GM10266 (cell line): ENCODE measurements at regions not wholly inside any gene's neighbourhood (a gene's known extent, or its start where the extent isn't known, plus 50 kb on each side); places are given as distances from the start of the nearest gene placed in this dataset.

ENCODE experiments used
- DNase-seq: peaks from one replicate; pipeline ENCODE4 v3.0.0; 2012; ENCODE audit errors: extremely low spot score
- CTCF ChIP-seq: IDR thresholded peaks from 2 replicates; pipeline ENCODE4 v1.5.1; 2012; ENCODE audit warnings: mild to moderate bottlenecking, low read depth; ENCODE audit not compliant: control insufficient read depth, insufficient read depth; ENCODE audit errors: missing control alignments

- no peak for DNase-seq
- no peak for TF ChIP-seq CTCF
These were observed 368.6 kb downstream of the INHBA start for GRCh38 chr7:41334071-41334862.

DNA sequence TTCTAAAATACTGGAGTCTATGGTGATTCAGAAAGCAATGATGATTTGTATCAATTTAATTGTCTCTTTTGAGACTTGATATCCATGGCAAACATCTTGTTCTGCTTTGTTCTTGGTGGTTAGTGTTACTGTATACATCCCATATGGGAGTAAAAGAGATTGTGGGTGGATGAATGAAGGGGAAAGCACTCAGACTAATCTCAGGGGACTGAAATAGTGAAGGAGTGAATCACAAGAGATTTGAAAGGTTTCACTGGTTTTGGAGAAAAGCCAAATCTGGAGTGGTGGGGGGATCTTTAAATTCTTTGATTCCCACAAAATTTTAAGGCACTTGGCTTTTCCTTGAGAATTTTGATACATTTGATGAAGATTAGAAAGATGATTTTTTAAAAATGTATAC lies 369.4 kb downstream of the INHBA start:
- no peak for DNase-seq
- no peak for TF ChIP-seq CTCF

DNA sequence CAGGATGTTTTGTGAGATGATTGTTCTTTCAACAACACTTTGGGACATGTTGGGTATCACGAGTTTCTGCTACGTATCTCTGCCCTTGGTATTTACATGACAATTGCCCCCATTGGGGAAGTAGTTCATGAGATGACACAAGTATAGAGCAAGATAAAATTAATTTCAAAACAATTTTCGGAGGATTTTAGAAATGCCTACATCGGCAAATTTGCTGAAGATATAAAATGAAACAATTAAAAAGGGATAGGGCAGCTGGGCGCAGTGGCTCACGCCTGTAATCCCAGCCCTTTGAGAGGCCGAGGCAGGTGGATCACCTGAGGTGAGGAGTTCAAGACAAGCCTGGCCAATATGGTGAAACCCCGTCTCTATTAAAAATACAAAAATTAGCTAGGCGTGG lies 371.7 kb downstream of the INHBA start:
- TF ChIP-seq CTCF, result no peak
- no peak for DNase-seq

DNA sequence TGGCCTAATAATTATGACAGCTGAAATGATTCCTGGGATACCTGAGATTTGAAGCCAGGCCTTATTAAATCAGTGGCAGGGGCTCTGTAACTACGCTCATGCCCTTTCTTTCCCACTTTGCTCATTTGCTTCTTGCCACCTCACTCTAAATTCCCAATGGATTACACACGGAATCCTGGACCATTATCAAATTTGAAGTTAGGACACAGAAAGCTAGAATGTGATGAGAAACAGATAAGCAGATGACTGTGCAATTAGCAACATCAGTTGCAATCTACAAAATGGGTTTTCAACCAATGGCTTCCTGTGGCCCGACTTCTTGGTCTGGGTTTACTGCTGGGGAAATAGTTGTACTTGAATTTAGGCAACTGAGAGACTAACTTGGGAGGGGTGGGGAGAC lies 374.3 kb downstream of the INHBA start:
- DNase-seq, result no peak
- TF ChIP-seq CTCF, result no peak

- TF ChIP-seq CTCF, result no peak
These were observed 374.8 kb downstream of the INHBA start for GRCh38 chr7:41328131-41328530.

DNA sequence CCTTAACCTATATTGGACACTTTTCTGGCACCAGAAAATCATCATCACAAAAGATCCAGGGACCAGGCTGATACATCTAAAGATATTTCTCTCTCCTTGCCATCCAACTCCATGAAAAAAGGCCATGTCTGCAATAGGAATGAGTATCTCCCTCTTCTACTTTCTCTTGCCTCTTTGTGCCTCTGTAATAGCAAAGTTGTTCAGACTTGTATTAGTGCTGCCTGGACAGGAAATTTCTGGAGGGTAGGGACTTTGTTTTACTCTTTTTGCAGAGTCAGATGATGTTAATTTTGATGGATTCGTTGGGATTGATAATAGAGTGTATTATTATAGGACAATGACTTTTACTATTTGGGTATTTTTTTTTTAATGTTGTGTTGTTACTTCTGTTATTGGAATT lies 376.3 kb downstream of the INHBA start:
- DNase-seq, result no peak
- no peak for TF ChIP-seq CTCF

More at GRCh38 chr7:41328131-41328530, 374.8 kb downstream of the INHBA start:
- no peak for DNase-seq

GRCh38 chr7:41323806-41324205 lies 379.1 kb downstream of the INHBA start:
- no peak for TF ChIP-seq CTCF
- no peak for DNase-seq
